NCI-H1417 treated with DMSO at 0.1 percent for 48 hours (cell line): ENCODE measurements at regions not wholly inside any gene's neighbourhood (a gene's known extent, or its start where the extent isn't known, plus 50 kb on each side); places are given as distances from the start of the nearest gene placed in this dataset.

Source experiments
- DNase-seq: peaks from one replicate; lab custom pipeline; 2025; lab: John Stamatoyannopoulos, UW

DNA sequence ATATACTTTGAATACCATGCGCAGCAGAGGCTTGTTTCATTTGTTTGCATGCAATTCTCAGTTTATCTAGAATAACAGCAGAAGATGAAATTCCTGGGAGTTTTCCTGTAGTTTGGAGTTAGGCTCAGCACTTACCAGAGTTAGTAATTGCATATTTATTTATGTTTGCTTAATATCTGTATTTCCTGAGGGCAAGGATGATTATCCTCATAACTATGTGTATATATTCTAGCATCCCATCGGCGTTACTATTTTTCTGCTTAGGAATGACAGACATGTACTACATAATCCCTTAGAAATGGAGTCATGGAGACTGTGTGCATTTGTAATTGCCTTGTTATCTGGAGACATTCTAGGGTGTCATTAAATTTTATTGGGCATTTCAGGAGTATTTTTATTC, 1184.8 kb downstream of the DTWD2 start:
- no peak for DNase-seq

DNA sequence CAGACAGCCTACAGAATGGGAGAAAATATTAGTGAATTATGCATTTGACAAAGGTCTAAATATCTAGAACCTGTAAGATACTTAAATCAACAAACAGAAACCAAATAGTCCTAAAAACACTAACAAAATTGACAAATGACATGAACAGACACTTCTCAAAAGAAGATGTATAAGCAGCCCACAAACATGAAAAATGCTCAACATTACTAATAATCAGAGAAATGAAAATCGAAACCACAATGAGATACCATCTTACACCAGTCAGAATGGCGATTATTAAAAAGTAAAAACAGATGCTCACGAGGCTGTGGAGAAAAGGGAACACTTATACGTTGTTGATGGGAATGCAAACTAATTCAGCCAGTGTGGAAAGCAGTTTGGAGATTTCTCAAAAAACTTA, 1186.8 kb downstream of the DTWD2 start:
- DNase-seq: no peak

- no peak for DNase-seq
These were observed 1188.1 kb downstream of the DTWD2 start for GRCh38 chr5:117800261-117800660.

- no peak for DNase-seq
These were observed 1193.5 kb downstream of the DTWD2 start for GRCh38 chr5:117794847-117795246.

GRCh38 chr5:117793963-117794362, 1194.4 kb downstream of the DTWD2 start:
- no peak for DNase-seq

- no peak for DNase-seq
These were observed 1195.9 kb downstream of the DTWD2 start for GRCh38 chr5:117792476-117792875.

DNA sequence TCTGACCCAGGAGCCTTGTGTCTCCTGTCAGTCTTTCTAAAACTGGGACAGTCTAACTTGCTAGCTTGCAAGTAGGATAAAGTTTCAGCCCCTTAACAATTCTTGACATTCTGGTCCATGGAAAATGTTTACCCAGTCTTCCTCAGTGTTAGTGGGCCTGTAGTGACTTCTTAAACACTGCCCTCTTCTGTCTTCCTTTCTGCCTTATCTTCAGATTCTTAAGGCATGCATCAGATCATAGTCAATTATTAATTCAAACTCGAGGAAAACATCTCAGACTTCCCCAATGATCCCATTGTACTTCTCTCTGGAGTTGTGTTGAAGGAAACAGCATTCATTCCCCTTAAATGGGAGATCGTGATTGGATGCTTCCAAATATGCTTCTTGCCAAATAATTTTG, 1199.8 kb downstream of the DTWD2 start:
- no peak for DNase-seq

DNA sequence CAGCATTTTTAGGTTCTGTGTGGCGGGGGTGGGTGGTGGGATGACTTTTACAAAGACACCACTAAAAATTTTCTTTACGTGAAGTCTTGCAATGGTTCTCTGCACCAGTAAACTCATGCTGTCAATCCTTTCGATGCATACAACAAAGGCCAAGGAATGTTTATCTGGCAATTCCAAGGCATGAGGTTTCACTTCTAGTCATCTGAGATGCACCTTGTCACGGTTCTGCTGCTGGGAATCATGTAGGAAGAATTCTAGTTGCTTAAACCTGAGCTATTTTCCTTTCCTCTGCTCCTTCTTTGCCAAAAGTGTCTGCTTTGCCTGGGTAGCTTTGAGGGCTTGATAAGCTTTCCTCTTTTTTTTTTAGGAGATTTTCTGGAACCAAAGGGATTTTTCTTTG, 1204.5 kb upstream of the SEMA6A start:
- DNase-seq: no peak

- DNase-seq: no peak
These were observed 1202.4 kb upstream of the SEMA6A start for GRCh38 chr5:117776977-117777376.

DNA sequence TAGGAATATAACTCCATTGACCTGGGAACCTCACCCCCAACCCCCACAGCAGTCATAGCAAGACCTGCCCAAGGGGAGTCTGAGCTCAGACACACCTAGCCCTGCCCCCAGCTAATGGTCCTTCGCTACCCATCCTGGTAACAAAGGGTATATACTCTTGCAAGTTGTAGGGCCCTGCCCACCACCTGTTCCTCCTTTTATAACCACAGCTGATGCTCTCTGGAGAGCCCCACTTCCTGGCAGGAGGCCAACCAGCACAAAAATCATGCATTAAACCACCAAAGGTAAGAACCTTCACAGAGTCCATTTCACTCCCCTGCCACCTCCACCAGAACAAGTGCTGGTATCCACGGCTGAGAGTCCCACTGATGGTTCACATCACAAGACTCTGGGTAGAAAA, 1195.3 kb upstream of the SEMA6A start:
- no peak for DNase-seq

GRCh38 chr5:117763271-117763670, 1188.6 kb upstream of the SEMA6A start:
- no peak for DNase-seq

GRCh38 chr5:117761186-117761585, 1186.6 kb upstream of the SEMA6A start:
- DNase-seq: no peak

DNA sequence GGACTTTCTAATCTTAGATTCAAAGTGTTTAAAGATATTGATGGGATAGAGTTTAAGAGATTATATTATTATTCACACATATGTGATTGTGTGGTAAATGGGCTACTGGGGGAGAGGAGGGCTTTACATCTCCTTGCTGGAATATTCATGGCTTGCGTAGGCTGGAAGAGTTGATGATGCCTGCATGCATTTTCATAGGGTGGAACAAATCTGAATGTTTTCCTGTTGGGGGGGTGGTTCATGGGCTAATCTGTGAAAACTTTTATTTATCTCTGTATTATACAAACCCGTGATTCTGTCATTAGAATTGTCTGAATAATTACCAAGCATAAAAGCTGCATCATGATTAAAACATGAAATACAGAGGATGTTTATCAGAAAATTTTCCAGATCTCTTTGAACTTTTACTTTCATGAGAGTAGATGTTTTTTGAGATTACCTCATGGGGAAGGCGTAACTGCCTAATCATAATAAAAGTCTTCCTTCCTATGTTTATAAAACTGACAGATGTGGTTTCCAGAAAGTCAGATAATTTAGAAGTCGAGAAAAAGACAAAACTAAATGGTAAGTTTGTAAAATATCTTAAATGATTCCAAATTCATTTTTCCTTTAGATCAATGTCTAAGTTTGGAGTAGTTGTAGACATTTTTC, 1185.4 kb upstream of the SEMA6A start:
- no peak for DNase-seq

- DNase-seq: no peak
These were observed 1177.8 kb upstream of the SEMA6A start for GRCh38 chr5:117752403-117752802.

DNA sequence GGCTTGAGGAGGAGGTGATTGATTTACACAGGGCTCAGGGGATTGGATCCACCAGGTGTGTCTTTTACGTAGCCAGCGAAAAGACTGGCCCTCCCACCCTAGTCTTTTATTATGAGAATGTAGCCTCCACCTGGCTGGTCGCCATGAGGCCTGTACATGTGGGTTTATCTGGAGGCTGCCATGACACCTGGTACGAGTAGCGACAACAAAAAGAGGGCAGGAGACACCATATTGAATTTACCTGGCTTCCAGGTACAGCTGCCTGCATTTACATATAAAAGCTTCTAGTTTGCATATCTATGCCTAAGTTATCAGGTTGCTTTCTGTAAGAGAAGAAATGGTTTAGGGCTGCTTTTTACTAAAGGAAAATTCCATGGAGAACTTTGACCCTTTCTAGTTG, 1173.7 kb upstream of the SEMA6A start:
- DNase-seq: no peak

GRCh38 chr5:117743337-117743736, 1168.7 kb upstream of the SEMA6A start:
- DNase-seq: no peak

DNA sequence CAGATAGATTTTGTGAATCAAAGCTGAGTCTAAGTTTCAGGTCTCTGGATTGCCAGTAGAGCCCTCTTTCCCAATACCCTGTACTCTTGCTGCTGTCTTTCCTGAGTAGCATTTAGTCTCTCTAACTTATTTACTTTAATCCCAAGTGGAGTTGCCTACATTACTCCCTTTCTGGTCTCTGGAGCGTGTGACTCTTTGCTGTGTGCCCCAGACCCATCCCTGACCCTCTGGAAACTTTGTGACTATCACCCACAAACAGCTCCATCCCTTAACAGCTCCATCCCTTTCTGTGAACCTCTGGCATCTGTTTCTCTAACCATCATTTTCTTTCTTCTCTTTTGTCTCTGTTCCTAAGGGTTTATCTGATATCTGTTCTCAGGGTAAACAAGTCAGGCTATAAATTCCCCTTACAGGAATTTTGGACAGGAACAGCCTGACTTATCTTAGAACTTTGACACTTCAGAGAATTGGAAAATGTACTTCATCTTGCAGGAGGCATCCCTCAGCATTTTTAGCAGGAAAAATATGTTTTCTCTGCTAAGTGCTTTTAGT, 1167.1 kb upstream of the SEMA6A start:
- DNase-seq: no peak

DNA sequence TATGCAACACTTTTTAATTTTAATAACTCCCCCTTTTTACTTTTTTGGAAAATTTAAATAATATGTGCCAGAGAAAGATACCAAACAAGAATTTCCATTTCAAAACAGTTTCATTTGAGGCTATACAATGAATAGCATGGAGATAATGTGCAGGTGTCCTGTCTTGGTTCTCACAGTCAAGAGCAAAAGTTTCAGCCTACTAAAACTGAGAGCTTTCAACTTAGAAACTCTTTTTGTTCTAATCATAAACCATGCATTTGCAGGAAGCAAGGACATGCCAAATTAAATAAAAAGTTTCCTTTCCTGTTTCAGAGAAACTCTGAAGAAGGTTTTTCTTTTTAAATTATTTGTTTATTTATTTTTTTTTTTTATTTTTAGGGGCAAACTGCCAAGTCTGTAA, 1165.6 kb upstream of the SEMA6A start:
- no peak for DNase-seq

- no peak for DNase-seq
These were observed 1163.9 kb upstream of the SEMA6A start for GRCh38 chr5:117738571-117738970.

GRCh38 chr5:117736698-117737097, 1162.1 kb upstream of the SEMA6A start:
- no peak for DNase-seq

GRCh38 chr5:117734056-117734455, 1159.4 kb upstream of the SEMA6A start:
- no peak for DNase-seq

- DNase-seq: no peak
These were observed 1158.4 kb upstream of the SEMA6A start for GRCh38 chr5:117733051-117733450.

GRCh38 chr5:117732264-117732663, 1157.6 kb upstream of the SEMA6A start:
- DNase-seq: no peak

DNA sequence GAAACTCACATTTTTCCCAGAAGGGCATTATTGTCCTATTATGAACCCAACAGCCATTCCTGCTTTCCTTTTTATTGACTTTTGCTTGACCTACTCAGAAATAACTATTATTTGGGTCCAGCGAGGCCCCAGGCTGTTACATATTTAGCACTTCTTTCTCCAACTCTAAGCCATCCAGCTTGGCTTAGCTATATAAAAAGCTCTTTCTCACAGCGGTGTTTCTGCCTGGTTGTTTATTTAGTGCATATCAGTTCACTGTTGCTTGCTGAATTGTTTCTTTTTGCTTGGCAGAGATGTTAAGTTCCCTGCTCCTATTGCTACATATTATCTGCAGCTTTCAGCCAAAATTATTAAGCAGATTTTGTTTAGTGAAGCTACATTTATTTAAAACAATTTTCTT, 1156.8 kb upstream of the SEMA6A start:
- no peak for DNase-seq
